Pancreas (tissue), 10 donors: ENCODE measurements at regions not wholly inside any gene's neighbourhood (a gene's known extent, or its start where the extent isn't known, plus 50 kb on each side); places are given as distances from the start of the nearest gene placed in this dataset.
A peak's percentile ranks its signal among the peaks of the same experiment; 100 is the strongest.

Experiments used
- ATAC-seq, 4 donors: fragments of 200-7000 bp; cut with Tn5 transposase; one replicate each; pipeline versions ENCODE4 v1.8.0 to v1.9.1; 2020; ENCODE audit warnings: mild to moderate bottlenecking in 4 of 4, moderate library complexity in 4 of 4
- DNase-seq, 6 donors: peaks; one replicate each; pipeline ENCODE4 v3.0.0-alpha.2; 2020
- FAIRE-seq: peaks from 2 replicates; lab custom pipeline; 2012; peaks lifted over from hg19 to GRCh38; lab: Jason Lieb, UNC
- H3K27ac ChIP-seq, 4 donors: fragments of 200-600 bp; sonication (generic); 1 replicate in 3 of 4; 2 replicates in 1 of 4; pipeline versions ENCODE4 v1.5.0 to v1.8.0; 2020
- H3K27me3 ChIP-seq, 4 donors: fragments of 200-600 bp; one replicate each; pipeline ENCODE4 v1.8.0; 2021
- H3K36me3 ChIP-seq, 3 donors: fragments of 200-600 bp; sonication (generic) in 1 of 3; one replicate each; pipeline versions ENCODE4 v1.5.0 to v1.8.0; 2020 to 2021
- H3K4me1 ChIP-seq, 3 donors: fragments of 200-600 bp; one replicate each; pipeline ENCODE4 v1.8.0; 2021
- H3K4me3 ChIP-seq, 4 donors: fragments of 200-600 bp; sonication (generic) in 2 of 4; one replicate each; pipeline versions ENCODE4 v1.5.0 to v1.8.0; 2020 to 2021
- H3K9me3 ChIP-seq, 4 donors: fragments of 200-600 bp; one replicate each; pipeline ENCODE4 v1.8.0; 2021
- WGBS, 2 donors: extraction: QIAGEN DNeasy Blood & Tissue Kit; methylation state at CpG; one replicate each; pipeline ENCODE4 v1.1.7; 2013; 5-methylcytosine and 5-hydroxymethylcytosine counted together
- intact Hi-C, 3 donors: fragments of 100-400 bp; cut with DNase I; formaldehyde crosslinking; loops; one replicate each; pipeline versions ENCODE4 v1.11.1 to v1.14.2; 2022
- TF ChIP-seq, protein P1 (sequence below), 4 donors: fragments of 200-600 bp; sonication (generic) in 3 of 4; IDR thresholded peaks; one replicate each; pipeline versions ENCODE4 v1.5.0 to v1.8.0; 2021; ENCODE audit warnings: antibody characterized with exemption in 4 of 4
- donor health status: healthy with polysubstance abuse.
- donor health status: DM: no; HTN: no; CAD: no; lungs with moderate emphysema.
- donor health status: DM: no; HTN: no; CAD: no.
- donor health status: control.
- donor health status: control.
- donor health status: Bipolar disorder and iron deficiency.
- donor health status: DM: yes; HTN: yes; CAD: no.
- donor health status: DM: no; HTN: no; CAD: no.
- donor health status: DM: no; HTN: no; CAD: no.
- donor health status: DM: yes; HTN: yes; CAD: no.

DNA sequence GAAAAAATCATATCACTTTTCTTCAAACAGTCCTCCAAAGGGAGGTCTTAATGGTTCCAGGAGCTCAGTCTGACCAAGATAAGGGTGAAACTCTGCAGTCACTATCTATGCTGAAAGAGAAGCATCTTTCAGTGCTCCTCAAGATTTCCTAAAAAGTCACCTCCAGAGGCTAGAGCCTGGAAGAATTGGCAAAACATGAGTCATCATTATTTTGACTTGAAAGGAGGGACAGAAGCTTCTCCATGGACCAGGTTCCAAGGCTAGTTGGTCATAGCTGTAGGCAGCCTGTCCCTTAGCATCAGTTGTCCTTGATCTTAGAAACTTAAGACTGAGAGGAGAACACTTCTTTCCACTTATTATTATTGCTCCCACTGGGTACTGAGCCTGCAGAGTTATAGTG lies 219.0 kb upstream of the ASIC2 start:
- no peaks in the 10 kb centered on the region for H3K27me3 ChIP-seq
- no peaks in the 10 kb centered on the region for H3K9me3 ChIP-seq
- H3K4me1 ChIP-seq: no peaks in the 10 kb centered on the region
- no peak for FAIRE-seq
- no peak overlapping the region for H3K27ac ChIP-seq
- TF ChIP-seq, protein P1, sequence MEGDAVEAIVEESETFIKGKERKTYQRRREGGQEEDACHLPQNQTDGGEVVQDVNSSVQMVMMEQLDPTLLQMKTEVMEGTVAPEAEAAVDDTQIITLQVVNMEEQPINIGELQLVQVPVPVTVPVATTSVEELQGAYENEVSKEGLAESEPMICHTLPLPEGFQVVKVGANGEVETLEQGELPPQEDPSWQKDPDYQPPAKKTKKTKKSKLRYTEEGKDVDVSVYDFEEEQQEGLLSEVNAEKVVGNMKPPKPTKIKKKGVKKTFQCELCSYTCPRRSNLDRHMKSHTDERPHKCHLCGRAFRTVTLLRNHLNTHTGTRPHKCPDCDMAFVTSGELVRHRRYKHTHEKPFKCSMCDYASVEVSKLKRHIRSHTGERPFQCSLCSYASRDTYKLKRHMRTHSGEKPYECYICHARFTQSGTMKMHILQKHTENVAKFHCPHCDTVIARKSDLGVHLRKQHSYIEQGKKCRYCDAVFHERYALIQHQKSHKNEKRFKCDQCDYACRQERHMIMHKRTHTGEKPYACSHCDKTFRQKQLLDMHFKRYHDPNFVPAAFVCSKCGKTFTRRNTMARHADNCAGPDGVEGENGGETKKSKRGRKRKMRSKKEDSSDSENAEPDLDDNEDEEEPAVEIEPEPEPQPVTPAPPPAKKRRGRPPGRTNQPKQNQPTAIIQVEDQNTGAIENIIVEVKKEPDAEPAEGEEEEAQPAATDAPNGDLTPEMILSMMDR (IDR thresholded peaks at IDR 0.05): no peak
- DNase-seq: no peak
- no peak overlapping the region for H3K4me3 ChIP-seq
- ATAC-seq: no peak
- intact Hi-C loops: no loop called here
- H3K36me3 ChIP-seq: no peaks in the 10 kb centered on the region

DNA sequence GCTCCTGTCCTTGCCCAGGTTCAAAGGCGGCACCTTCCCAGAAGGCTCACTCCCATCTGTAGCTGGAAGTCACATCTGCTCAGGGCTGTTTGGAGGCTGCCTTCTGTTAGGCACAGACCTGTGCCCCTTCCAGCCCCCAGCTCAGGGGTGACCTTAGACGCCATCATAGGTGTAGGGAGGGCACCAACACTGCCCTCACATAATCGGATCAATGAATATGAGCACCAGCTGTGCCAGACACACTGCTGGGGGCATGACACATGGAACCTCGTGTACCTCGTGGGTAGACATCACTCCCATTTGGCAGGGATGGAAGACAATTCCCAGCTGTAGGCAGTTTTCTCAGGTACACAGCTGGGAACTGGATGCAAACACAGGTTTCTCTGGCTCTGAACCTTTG lies 220.7 kb upstream of the ASIC2 start:
- no peak for FAIRE-seq
- ATAC-seq: no peak
- intact Hi-C loops: no loop called here

DNA sequence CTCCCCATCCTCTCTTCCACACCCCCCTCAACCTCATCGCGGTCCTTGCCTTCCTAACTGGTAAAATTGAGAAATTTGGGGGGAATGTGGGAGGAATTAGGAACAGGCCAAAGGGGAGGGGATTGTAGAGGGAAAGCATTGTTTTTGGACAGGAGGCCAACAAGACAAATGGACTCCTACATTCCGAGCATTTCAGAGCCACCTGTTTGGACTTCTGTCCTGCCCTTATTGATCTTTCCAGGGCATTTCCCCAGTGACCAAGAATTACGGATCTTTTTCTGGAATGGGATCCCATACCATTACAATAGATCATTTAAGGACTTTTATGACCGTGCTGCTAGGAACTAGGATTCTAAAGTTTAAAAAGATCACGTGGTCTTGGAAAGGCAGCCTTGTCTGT lies 221.3 kb upstream of the ASIC2 start:
- FAIRE-seq: no peak
- DNase-seq: no peak
- TF ChIP-seq, protein P1 (IDR thresholded peaks at IDR 0.05): no peak
- ATAC-seq: peak in 1 of 4 donors; percentile 49
- Histone ChIP-seq H3K9me3 (no peaks in the 10 kb centered on the region), H3K27ac (no peak overlapping the region), H3K4me3 (no peak overlapping the region), H3K36me3 (no peaks in the 10 kb centered on the region), H3K27me3 (no peaks in the 10 kb centered on the region), H3K4me1 (no peaks in the 10 kb centered on the region)
- intact Hi-C loops: no loop called here
- 34 to 39% methylated on average over 6 of the region's 6 CpGs for WGBS, 2 donors

More for the DNA sequence above, 220.7 kb upstream of the ASIC2 start:
- no peak for DNase-seq
- 52 to 60% methylated on average over 5 of the region's 5 CpGs for WGBS, 2 donors
- TF ChIP-seq, protein P1 (IDR thresholded peaks at IDR 0.05): no peak
- H3K4me1 ChIP-seq: no peaks in the 10 kb centered on the region
- no peaks in the 10 kb centered on the region for H3K27me3 ChIP-seq
- H3K9me3 ChIP-seq: no peaks in the 10 kb centered on the region
- no peaks in the 10 kb centered on the region for H3K36me3 ChIP-seq
- no peak overlapping the region for H3K4me3 ChIP-seq
- no peak overlapping the region for H3K27ac ChIP-seq

DNA sequence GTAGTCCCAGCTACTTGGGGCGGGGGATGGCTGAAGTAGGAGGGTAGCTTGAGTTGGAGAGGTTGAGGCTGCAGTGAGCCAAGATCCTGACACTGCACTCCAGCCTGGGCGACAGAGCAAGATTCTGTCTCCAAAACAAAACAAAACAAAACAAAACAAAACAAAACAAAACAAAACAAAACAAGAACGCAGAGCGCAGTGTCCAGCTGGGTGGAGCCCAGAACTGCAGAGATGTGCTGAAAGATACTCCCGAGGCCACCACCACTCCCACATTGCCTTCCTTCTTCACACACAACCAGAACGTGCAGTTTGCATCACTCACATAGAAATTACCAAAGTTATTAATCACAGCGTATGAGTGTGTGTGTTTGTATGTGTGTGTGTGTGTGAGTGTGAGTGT lies 222.9 kb upstream of the ASIC2 start:
- DNase-seq (no peak), ATAC-seq (no peak), FAIRE-seq (no peak)
- TF ChIP-seq, protein P1 (IDR thresholded peaks at IDR 0.05): no peak
- H3K4me1 ChIP-seq: no peaks in the 10 kb centered on the region
- intact Hi-C loops: no loop called here
- H3K4me3 ChIP-seq: no peak overlapping the region
- WGBS, 2 donors: 56 to 70% methylated on average over 7 of the region's 7 CpGs
- H3K36me3 ChIP-seq: no peaks in the 10 kb centered on the region
- no peaks in the 10 kb centered on the region for H3K27me3 ChIP-seq
- H3K27ac ChIP-seq: no peak overlapping the region
- no peaks in the 10 kb centered on the region for H3K9me3 ChIP-seq

DNA sequence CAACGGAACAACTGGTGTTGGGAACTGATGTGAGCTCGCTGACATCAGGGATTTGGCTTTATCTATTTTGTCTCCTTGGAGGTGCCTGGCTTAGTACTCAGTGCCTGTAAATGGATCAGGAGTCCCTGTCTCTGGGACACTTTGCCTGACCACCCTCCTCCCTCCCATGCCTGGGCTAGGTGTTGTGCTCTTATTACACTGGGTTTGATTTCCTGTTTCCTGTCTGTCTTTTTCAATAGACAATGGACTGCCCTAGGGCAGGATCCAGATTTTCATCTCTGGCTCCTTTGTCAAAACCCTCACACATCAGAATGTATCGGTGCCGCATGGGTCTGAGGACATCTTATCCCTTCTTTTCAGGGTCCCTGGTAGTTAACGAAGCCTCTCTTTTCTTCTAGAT lies 223.6 kb upstream of the ASIC2 start:
- H3K27me3 ChIP-seq: no peaks in the 10 kb centered on the region

More for the DNA sequence above, 223.6 kb upstream of the ASIC2 start:
- TF ChIP-seq, protein P1 (IDR thresholded peaks at IDR 0.05): no peak
- DNase-seq (no peak), FAIRE-seq (no peak), ATAC-seq (no peak)
- H3K9me3 ChIP-seq: no peaks in the 10 kb centered on the region
- WGBS, 2 donors: 69 to 81% methylated on average over 5 of the region's 5 CpGs
- H3K4me1 ChIP-seq: no peaks in the 10 kb centered on the region
- no peak overlapping the region for H3K4me3 ChIP-seq
- H3K36me3 ChIP-seq: no peaks in the 10 kb centered on the region
- H3K27ac ChIP-seq: no peak overlapping the region
- intact Hi-C loops: no loop called here
